ENCODE measurements at regions not wholly inside any gene's neighbourhood (a gene's known extent, or its start where the extent isn't known, plus 50 kb on each side); places are given as distances from the start of the nearest gene placed in this dataset.
"Not testable (repeated sequence)": the region's sequence is repeated elsewhere in the genome, so short reads cannot be mapped to it uniquely, and the experiment has no call there.

DNA sequence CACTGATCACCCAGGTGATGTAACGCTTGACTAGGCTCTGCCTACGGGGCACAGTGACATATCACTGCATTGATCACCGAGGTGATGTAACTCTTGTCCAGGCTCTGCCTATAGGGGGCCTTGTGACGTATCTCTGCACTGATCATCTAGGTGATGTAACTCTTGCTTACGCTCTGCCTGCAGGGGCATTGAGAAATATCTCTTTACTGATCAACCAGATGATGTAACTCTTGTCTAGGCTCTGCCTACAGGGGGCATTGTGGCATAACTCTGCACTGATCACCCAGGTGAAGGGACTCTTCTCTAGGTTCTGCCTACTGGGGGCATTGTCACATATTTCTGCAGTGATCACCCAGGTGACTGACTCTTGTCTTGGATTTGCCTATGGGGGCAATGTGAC, 50.9 kb upstream of the USP14 start:
- TF ChIP-seq, protein P1, sequence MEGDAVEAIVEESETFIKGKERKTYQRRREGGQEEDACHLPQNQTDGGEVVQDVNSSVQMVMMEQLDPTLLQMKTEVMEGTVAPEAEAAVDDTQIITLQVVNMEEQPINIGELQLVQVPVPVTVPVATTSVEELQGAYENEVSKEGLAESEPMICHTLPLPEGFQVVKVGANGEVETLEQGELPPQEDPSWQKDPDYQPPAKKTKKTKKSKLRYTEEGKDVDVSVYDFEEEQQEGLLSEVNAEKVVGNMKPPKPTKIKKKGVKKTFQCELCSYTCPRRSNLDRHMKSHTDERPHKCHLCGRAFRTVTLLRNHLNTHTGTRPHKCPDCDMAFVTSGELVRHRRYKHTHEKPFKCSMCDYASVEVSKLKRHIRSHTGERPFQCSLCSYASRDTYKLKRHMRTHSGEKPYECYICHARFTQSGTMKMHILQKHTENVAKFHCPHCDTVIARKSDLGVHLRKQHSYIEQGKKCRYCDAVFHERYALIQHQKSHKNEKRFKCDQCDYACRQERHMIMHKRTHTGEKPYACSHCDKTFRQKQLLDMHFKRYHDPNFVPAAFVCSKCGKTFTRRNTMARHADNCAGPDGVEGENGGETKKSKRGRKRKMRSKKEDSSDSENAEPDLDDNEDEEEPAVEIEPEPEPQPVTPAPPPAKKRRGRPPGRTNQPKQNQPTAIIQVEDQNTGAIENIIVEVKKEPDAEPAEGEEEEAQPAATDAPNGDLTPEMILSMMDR (tag by site-specific recombination; IDR thresholded peaks at IDR 0.05), result not testable (repeated sequence)
- not testable (repeated sequence) for TF ChIP-seq ZNF768 (tag by site-specific recombination; IDR thresholded peaks at IDR 0.05); ZNF660 (tag by site-specific recombination; IDR thresholded peaks at IDR 0.05); ZNF302 (tag by site-specific recombination; IDR thresholded peaks at IDR 0.05; ENCODE audit: low read depth); ZNF175 (tag by site-specific recombination; IDR thresholded peaks at IDR 0.05); MYNN (tag by site-specific recombination; IDR thresholded peaks at IDR 0.05; ENCODE audit: borderline replicate concordance)

Measured in HEK293 (cell line).